ENCODE measurements at regions not wholly inside any gene's neighbourhood (a gene's known extent, or its start where the extent isn't known, plus 50 kb on each side); places are given as distances from the start of the nearest gene placed in this dataset.

DNA sequence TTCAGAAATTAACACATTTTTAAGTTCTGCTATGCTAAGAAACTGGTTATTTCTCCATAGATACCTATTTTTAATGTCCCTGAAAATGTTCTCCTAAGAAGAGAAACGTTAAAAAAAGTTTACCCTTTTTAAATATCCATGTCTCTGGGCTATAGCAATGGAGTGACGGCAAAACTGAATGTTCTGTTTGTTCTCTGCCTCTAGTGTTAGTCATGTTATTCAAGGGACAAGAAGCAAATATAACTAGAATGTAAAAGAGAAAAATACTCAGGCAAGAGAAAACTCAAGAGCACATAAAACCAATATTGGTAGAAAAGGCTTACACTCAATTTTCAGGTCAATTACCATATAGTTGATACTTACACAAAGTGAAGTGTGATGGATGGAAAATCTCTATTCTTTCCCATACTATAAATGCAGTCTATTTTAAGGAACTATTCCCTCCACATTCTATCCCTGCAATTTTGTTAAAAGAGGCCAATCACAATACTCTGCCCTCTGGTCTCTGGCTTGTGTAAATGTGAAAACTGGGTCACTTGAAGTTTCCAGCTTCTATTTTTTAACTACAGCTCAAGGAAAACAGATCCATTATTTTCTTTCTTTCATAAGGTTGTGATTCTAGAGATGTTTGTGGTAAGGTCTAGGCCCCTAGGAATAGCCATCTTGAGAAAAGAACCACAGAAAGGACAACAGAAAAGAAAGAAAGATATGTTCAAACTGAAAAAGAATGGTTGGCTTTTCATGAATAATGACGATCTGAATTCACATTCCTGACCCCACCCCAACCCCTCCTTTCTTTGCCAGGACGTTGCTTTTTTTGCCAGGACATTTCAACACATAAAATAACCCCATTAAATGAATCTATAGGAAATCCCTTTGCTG lies 200.3 kb upstream of the FAM83B start:
- DNase-seq = peak; percentile 5

DNA sequence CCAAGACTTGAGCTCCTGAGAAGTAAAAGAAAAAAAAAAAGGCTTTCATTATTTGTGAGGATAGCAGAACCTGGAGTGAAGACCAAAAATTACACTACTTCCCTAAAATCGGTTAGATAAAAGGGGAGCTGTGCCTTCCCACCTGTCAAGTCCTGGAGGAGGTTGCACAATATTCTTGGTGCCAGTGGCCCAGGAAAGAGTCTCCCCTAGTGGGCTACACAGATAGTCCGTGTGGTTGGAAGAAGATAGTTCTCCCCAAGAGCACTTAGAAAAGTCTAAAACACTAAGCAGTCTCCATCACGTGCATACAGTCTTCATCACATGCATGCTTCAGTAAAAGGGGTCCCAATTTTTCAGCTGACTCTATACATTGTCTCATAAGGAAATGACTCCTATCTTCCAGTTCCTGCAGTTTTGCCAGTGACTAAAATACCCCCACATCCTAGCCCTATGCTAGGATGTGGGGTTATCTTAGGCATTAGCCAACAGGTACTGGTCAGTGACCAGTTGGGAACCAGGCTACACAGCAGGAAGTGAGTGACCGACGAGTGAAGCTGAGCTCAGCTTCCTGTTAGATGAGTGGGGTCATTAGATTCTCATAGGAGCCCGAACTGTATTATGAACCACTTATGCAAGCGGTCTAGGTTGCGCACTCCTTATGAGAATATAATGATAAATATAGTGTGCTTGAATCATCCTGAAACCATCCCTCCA lies 199.5 kb upstream of the FAM83B start:
- DNase-seq = no peak

DNA sequence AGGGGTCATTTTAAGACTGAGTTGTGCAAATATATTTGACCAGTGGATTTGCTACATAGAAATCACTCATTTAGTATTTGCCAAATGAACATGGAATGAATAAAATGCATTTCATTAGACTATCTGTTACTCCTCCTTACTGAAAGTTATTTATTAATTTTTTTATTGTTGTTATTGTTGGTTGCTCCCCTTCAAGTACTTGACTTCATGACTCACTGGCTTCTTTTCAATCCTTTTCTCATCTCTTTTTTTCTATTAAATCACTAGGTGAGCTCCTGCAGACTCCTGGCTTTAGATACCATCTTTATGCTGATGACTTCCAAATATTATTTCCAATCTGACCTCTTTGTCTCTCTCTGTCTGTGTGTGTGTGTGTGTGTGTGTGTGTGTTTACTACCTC lies 192.2 kb upstream of the FAM83B start:
- DNase-seq = no peak

DNA sequence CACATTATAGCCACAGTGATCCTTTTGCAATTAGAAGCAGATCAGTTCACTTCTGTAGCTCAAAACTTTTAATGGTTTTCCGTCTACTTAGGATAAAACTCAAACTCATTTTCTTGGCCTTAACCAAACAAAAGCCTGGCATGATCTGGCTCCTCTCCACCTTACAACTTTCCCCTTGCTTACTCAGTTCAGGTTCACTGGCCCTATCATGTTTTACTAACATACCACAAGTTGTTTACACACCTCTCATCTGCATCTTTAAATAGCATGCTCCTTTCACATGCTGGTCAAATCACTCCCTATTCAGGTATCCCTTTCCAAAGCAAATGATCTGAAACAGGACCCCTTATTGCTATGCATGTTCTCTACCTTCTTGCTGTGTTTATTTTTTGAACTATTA lies 191.4 kb upstream of the FAM83B start:
- DNase-seq = peak; percentile 39

DNA sequence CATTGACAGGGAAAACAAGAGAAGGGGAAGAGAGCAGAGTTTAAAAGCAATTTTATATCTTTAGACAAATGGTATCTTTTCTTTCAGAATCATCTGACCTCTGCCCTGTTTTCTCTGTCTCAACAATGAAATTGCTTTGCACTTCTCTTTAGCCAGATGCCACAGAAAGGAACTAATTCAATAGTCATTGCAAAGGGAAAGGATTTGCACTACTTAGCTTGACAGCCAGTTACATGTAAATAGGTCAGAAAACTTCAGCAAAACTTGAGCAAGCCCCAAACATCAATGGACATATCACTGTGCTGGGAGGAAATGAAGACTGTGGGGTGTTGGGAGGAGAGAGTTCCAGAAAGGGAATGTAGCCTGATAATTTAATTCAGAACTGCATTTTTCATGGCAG lies 181.3 kb upstream of the FAM83B start:
- no peak for DNase-seq

DNA sequence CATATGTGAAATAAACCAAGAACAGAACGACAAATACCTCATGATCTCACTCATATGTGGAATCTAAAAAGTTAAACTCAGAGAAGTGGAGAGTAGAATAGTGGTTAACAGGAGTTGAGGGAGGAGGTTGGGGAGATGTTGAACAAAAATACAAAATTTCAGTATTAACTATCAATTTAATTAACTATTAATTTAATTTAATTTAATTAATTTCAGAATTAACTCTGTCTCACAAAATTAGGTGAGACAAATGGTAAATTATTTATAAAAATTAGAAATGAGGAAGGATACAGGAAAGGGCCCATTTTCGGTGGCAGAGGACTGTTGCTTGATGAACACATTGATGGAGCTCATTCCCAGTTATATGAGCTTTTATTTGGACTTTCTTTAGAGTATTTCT lies 166.0 kb upstream of the FAM83B start:
- DNase-seq = no peak

DNA sequence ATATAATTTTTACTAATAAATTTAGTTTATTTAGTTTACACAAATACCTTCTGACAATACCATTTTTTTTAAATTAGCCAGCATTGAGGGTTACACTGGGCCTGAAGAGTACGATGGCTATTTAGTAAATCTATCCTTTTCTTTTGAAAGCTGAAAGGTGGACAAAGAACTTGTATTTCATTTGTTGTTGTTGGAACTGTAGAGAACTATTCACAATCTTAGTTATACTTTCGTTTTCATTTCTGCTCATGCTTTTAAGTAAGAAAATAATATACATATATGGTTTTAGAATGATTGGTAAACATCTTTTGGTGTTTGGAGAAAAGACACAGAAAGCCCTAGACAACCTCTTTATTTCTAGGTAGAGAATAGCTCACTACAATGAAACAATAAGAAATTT lies 165.3 kb upstream of the FAM83B start:
- DNase-seq = no peak

DNA sequence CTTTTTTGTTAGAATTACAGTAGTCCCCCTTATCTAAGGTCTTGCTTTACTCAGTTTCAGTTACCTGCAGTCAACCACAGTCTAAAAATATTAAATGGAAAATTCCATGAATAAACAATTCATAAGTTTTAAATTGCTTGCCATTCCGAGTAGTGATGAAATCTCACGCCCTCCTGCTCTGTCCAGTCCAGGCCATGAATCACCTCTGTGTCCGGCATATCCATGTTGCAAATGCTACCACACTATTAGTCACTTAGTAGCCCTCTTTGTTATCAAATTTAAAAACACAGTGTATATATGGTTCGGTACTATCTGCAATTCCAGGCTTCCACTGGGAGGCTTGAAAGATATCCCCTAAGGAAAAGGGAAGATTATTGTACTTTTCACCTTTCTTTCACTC lies 164.6 kb upstream of the FAM83B start:
- no peak for DNase-seq

DNA sequence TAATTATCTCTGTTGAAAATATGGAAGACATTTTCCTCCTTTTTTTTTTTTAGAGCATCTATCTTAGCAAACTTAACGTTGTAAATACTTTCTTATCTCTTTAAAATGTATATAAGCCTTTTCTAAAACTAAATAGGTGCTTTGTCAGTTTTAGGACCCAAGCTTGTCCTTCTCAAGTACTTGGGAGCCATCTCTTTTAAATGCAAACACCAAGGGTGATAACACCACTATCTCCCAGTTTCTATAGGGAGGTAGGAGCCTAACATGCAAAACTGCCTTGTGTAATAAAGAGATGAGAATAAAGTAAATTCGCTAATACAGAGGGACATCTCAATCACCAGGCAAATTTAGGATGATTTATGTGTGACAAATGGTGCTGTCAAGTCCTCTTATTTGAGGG lies 157.0 kb upstream of the FAM83B start:
- DNase-seq = no peak

DNA sequence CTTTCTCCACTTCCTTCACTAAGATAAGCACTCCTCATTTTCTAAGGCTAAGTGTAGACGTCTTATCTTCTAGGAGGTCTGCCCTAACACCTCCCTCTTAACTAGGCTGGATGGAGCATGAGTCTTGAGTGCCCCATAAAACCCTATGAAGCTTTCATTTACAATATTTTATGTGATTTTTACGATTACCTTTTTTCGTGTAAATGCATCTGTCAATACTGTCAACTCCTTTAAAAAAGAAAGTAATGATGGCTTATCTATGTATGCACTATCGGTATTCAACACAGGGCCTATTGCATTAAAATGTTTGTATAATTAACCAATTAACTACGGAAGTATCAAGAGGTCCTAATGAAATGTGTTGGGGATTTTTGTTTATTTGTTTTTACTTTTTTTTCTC lies 156.0 kb upstream of the FAM83B start:
- DNase-seq = no peak

DNA sequence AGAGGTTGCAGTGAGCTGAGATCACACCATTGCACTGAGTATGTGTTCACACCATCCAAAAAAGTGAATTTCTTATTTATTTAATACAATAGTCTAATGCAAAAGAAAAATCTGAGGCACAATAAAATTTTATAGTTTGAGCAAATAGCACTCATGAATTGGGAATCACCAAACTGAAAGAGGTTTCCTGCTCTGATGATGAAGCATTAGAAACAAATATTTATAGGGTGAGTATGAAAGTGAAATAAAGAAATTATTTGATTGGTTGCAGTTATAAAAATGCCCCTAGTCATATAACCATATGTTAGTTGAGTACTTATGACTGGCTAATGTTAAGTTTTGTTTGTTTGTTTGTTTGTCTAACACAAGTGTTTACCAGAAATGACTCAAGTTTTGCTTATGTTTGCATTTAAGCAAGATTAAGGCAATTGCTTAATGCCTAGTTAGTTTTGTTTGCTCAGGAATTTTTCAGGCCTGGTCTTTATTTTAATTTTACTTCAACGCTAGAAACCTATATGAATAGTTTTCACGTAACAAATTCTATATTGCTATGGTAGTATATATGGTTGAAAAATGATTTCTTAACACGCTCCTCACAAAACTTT lies 151.5 kb upstream of the FAM83B start:
- no peak for DNase-seq

DNA sequence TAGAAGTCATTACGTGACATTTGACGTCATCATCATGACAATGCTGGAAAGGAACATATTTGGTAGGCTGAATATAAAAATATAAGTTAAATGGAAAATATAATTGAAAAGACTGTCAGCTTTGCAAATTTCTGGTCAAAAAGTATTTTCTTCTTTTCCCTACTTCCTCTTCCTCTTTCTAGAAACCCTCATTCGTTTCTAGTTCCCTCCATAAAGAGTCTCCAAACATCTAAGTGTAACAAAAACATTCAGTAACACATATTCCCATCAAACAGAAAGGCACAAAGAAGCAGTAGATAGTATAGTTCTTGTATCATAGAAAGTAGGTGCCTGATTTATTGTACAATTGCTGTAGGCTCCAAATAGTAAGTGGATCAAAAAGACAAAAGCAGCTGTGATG lies 150.8 kb upstream of the FAM83B start:
- no peak for DNase-seq

DNA sequence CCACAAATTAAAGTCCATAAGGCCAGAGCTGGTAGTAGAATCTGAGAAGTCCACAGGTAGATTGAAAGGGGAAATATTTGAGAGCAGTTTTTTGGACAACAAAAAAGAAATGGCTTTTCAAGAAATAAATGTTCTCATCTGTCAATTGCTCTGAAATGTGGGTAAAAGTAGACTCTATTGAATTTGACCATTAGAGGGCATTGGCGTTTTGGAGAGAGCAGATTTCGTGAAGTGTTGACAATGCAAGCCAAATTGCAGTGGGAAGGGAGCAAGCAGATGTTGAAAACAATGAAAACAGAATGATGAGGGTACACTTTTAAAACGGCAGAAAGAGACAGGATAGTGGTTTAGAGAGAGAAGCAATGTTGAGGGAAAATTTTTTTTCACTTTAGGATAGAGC lies 149.1 kb upstream of the FAM83B start:
- peak; percentile 15 for DNase-seq

DNA sequence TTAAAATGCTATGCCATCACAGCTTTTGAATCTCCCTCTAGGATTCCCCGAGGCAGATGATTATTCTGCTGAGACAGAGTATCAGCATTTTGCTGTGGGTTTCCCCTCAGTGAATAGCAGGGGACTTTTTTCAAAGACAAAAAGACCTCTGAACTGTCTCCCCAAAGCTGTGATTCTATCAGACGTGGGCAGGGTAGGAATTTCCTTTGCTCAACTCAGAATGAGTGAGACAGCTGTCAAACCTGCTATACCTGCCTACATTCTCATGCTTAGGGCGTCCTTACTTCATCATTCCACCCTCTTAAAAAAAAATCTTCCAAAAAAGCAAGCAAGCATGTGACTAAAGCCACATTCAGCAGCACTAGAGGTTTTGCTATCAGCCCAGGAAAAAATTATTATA lies 147.6 kb upstream of the FAM83B start:
- DNase-seq = no peak

DNA sequence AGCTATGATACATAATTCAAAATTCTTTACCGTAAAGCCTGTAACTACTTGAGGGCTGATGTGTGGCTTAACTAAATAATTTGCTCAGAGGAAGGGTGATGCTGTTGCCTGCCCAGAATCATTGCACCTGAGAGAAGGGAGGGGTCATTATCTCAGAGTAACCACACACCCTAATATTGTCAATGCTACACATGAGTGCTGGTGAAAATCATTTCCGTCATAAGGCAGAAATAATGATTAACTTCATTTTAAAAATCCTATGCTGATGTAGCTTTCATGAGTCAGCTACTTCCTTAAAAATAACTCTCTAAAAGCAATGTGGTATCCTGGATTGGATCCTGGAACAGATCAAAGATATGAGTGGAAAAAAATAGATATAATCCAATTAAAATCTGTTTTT lies 146.4 kb upstream of the FAM83B start:
- no peak for DNase-seq

DNA sequence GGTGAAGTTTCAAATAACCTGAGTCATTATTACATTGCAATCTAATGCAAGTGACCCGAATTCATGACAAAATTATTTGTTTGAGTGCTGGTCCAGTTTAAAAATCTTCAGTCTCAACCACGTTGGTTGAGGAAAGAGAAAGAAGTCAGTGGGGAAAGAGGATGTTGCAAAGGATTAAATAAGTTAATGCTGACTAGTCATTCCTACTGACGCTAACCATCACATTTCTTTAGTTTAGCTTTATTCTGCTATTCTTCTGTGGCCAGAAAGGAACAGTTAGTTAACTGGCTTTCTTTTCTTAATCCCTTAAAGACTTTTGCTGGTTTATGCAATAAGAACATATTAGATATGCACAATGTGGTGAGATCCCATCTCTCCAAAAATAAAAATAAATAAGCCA lies 143.8 kb upstream of the FAM83B start:
- DNase-seq = no peak

DNA sequence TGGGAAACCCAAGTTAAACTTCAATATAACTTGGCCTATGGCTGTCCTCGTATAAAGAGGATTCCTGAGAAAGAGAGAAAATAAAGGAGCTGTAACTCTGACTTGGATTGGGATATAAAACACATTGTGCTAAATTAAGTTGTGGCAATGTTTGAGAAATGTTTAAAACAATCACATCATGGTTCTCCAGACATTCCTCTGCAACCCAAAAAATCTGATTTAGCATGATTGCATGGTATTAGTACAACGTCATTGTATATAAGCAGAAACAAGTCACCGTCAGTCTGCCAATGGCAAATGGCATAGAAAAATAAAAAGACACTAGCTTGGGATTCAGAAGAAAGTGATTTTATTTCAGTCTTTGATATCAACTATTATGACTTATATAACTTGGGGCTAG lies 140.2 kb upstream of the FAM83B start:
- DNase-seq = no peak

DNA sequence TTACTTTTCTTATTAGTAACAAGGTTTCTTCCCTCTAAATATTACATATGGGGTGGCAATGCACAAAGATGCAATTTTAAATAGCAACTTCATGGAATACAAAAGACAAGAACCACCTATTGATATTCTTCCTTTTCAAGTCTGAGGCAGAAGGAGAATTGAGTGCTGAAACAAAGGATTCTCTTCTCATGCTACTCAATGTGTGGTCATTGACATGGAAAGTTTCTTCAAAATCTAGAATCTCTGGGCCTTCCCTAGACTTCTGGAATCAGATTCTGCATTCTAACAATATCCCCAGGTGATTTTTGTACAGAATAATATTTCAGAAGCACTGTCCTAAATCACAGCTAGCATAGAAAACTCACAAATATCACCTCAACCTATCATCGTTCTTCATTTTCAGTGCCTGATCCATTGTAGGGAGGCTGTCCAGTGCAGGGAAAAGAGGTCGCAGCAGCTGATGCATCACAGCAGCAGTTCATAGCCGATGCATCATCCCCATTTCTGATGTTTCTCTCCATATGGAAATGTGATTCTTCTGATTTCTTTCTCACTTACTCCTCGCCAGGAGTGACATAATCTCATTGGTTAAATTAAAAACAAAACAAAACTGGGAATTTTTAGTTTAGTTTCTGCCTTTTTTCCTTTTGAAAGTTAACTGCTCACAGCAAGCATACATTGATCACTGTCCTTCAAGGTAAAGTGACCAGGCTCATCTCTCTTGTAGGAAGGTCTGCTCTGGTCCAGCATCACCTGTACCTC lies 139.5 kb upstream of the FAM83B start:
- DNase-seq = no peak

DNA sequence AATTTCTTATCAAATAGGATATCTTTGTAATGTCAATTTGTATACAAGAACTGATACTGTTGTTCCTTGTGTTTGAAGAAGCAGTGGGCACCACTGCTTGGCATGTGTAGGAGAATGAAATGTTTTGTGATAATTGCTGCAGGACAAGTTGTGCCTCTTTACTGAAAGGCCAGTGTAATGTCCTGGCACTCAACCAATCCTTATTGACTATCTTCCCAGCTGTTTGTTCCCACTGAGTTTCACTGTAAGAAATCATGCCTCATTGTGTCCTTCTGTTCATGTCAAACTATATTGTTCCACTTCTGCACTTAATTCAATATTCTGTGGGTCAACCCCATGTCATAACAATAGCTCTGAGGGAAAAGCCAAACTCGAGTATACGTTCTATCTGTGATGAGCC lies 136.1 kb upstream of the FAM83B start:
- DNase-seq = no peak

DNA sequence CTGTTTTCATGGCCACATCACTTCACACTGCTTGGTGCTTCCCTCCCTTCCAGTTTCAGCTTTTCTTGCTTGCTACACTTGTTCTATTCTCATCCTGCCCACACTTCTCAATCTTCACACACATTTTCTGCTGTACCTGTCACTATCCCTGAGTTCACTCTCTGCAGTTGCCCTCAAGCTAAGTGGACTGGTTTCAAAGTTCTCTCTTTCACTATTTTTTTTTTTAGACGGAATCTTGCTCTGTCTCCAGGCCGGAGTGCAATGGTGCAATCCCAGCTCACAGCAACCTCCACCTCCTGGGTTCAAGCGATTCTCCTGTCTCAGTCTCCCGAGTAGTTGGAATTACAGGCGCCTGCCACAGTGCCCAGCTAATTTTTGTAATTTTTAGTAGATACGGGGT lies 130.6 kb upstream of the FAM83B start:
- no peak for DNase-seq

DNA sequence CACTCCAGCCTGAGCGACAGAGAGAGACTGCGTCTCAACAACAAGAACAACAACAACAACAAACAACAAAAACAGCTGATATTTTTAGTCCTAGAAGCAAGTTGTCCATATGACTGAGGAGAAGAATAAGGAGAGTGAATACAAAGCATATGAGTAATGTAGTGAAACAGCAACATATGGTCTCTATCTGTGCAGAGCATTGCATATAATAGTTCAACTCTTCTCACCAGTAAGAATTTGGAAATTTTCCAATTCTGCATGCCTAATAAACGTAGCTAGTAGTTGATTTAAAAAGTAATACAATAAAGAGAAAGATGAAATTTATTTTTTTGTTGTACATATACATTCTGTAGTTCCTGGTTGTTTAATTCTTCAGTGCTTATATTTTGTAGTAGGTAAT lies 129.7 kb upstream of the FAM83B start:
- no peak for DNase-seq

DNA sequence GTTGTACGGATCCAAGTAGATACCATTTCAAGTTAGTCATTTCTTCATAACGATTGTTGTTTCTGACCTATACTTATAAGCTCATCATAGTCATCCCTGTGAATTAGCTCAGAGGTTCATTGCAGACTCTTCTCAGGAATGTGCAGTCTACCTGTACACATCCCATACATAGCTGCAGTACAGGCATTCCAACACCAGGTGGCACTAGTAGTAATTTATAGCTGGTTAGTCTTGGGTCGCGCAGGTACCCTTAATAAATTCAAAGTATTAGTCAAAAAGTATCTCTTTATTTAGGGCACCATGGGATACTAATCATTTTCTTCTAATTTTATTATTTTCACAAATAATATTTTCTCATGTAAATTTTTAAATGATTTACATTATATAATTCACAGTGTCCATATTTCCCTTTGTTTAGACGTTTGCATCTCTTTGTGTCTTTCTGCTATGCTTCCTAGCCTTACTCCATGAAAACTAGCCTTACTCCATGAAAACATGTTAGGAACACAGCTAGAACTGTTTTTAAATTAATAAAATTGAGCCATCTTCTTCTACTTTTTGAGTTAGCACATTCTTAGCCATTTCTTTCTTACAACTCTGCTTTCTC lies 128.6 kb upstream of the FAM83B start:
- DNase-seq = peak; percentile 44

DNA sequence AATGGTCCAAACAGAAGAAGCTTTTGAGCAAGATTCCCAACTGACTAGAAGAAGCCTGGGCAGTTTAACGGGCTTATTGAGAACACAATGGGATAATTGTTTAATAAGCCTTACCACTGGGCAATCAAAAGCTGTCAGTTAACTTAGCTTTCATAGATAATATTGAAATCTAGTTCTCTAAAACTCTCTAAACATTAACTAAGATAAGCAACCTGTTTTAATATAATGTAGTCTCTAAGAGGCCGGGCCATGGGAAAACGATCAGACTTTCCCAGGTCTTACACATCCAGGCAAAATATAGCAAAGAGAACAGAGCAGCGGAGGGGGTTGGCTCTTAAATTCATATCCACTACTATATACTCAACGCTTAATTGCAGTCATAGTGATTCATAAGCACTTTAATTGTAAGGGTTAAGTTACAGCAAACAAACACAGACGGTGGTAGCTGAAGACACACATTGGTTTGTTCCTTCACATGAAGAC lies 128.0 kb upstream of the FAM83B start:
- DNase-seq = peak; percentile 80
